EH (cell line): ENCODE measurements at regions not wholly inside any gene's neighbourhood (a gene's known extent, or its start where the extent isn't known, plus 50 kb on each side); places are given as distances from the start of the nearest gene placed in this dataset.

ENCODE experiments used
- DNase-seq: peaks from one replicate; pipeline ENCODE4 v3.0.0-alpha.2; 2015; ENCODE audit warnings: low read depth

DNA sequence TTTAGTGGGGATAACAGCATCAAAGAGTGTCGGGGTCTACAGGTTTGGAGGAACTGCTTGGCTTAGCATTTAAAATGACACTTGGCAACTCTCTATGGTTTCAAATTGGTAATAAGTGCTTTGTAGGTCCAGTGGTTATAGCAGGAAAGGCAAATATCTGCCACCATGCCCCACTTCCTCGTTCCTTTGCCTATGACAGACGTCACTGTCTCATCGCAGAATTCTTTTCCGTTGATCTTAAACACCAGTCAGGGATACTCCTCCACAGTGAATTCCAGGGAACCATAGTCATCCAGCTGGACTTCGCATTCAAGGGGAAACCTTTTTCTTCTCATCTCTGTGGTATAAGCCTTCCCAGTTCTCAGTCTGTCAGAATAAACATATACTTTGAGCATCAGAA is 319.1 kb downstream of the GPAT3 start:
- peak; percentile 98 for DNase-seq

DNA sequence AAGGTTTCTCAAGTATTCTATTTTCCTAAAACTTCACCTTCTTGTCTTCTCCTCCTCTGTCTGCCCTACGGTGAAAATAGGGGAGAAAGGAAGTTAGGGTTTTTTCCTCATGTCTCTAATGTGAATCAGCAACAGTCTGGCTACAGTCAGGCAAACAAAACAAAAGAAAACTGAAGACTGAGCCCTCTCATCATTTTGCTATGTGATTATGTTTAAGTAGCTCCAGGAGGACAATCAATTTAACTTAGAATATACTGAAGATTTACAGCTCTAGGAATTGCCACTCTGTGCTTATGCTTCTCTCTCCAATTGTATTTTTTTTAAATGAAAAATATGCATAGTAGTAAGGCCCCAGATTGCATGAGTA is 316.2 kb downstream of the GPAT3 start:
- peak; percentile 88 for DNase-seq

DNA sequence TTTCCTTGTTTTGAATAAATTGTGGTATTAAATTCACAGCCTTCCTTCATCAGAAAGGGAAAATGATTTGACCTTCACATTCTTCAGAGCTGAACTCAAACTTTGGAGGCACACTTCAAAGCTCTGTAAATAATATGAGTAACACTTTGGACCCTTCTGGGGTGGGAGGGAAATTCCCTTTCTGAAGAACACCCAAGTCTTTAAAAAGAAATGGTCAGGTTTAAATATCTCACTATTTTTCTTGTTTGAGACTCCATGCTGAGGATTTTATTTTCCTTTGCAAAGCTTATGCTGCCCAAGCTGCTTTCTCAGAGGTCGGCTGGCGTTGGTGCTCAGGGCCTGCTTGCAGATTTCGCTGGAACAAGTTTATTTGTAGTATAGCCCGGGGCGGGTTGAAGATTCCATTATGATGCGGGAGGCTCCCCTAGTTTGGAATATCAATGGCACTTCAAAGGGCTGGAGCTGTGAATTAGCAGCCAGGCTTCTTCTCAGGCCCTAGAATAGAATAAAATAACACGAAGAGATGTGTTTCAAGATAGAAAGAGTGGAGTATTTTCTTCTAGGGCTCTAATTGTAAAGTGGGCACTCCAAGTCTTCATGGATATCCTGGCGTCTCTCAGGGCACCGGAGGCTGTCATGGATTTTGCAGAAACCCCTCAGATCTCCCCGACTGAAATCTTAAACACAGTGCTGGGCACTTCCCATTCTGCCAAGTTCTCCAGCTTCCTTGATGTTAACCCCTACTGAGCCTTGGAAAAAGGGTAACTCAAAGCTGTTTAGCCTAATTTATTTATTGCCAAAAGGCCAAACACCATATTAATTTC is 315.6 kb downstream of the GPAT3 start:
- peak; percentile 76 for DNase-seq

DNA sequence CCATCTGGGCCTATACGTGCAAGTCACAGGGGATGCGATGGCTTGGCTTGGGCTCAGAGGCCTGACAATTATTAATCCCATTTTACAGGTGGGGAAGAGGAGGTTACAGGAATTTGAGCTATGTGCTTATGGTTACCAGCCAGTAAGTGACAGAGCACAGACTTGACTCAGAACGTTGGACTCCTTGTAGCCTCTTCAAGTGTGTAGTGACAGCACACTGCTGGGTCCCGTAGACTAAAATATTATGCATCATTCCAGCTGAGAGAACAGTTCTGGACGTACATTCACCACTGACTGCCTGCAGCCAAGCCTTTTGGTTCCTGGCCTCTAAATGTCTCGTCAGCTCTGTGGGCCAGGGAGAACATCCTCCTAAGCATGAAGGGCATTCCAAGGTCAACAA is 314.5 kb downstream of the GPAT3 start:
- DNase-seq: peak; percentile 64

DNA sequence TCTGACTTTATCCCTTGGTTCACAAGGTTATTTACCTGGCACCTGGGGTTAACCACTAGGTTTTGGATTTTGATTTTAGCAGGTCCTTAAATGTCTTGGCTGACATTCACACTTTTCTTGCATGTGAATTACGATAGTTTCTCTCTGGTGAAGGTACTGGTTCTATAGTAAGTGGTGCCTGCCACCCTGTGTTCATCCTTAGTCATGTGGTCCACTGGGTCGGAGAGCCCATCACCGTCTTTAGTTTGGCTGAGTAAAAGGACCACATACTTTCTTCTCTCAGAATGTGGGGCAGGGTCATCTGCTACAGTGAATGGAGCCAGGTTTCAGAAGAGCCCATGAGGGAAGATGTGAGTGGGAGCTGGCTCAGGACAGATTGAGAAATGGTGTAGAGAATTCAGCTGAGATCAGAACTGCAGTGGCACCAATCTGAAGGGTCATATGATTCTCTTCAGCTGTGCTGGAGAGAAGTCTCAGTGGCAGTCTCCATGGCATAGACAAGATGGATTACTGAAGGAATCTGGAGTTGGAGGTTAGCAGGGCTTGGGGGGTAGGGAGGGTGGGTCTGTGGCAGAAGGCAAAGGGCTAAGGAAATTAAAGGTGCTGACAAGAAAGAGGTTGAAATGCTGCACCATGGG is 310.4 kb downstream of the GPAT3 start:
- no peak for DNase-seq

DNA sequence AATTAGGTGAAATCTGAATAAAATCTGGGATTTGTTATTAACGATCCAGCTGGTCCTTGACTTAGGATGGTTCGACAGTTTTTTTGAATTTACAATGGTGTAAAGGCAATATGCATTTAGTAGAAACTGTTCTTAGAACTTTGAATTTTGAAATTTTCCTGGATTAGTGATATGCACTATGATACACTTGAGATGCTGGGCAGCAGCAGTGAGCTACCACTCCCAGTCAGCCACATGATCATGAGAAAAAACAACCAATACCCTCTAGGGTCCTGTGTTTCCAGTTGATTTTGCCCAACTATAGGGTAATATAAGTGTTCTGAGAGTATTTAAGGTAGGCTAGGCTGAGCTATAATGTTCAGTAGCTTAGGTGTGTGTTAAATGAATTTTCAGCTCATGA is 303.7 kb downstream of the GPAT3 start:
- no peak for DNase-seq

DNA sequence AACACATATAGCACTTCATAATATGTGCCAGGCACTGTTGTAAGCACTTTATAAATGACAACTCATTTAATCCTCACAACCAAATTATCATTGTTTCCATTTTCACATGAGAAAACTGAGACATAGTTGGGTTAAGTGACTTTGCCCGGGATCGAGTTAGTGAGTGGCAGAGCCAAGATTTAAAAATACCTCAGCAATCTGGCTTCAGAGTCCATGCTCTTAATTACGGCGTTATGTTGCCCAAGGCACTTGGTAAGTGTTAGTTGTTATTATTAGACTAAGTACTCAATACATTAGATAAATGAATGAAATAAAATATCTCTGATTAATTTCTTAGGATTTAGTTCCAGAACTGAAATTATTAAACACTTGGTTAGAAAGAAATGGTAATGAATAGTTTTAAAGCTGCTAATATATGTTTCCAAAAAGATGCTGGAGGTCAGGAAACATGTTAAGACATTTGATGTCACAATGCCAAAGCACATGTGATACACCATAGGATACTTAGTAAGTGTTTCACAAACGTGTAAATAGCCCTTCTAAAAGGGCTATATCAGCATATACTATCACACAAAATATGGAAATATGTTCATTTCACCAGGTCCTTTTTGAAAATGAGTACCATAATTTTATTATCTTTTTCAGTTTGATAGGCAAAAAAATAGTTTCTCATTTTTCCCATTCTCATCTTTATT is 301.9 kb downstream of the GPAT3 start:
- no peak for DNase-seq

DNA sequence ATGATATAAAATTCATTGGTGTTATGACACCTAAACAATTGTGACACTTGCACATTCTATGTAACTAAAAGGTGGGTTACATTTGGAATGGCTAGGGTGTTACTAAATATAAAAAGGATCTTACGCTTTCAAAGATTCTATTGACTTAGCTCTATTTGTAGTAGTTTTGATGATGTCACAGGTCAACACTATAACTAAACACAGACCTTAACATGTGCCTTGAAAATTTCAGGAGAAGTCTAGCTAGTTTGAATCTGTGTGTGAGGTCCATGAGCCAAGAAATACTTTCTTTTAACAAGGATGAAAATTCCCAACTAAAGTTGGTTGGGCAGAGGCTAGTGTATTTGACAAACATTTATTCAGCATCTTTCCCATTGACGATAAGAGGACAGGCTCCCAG is 298.0 kb downstream of the GPAT3 start:
- DNase-seq: no peak

DNA sequence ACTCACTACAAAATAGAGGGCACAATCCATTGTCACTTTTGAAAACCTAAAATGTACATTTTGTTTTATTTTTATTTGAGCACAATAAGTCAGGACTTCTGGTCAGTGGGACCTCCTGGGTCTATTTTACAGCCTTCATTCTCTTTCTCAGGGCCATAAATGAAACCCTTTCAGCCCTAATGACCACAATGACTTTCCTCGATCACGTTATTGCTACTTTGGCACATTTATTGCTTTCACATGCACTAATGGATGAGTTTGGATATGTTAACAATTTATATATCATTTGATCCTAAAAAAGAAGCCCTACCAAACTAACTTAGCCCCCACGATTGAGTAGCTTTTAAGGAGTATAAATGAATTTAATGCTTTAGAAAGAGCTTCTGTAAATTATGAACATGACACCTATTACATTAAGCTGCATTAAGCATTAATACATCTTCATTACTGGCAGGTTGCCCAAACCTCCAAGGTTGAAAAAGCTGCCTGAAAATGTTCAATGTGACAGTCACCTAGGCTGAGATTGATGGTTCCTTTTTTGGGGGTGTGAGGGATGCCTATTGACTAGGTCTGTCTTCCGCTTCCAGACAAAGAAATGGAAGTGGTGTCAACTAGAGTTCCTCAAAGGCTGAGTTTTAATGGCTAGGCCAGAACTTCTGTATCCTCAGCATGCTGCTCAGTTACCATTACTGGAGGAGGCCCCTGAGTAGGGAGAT is 296.4 kb downstream of the GPAT3 start:
- DNase-seq: no peak

DNA sequence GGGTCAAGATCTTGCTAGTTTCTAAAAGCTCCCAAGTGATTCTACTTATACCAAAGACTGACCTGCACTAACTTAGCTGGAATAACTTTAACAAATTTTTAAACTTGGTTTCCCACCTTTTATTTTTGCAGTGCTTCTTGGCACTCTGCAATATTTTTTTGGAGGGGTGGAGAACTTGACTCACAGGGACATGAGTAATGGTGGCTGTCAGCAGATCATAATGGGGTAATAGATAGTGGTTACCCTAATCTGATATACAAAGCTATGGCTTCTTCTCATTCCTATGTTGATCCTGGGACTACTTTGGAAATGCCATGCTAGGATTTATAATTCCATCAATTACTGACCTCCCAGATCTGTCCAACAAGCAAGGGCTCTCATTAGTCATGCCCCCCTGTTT is 295.7 kb downstream of the GPAT3 start:
- DNase-seq: peak; percentile 9

DNA sequence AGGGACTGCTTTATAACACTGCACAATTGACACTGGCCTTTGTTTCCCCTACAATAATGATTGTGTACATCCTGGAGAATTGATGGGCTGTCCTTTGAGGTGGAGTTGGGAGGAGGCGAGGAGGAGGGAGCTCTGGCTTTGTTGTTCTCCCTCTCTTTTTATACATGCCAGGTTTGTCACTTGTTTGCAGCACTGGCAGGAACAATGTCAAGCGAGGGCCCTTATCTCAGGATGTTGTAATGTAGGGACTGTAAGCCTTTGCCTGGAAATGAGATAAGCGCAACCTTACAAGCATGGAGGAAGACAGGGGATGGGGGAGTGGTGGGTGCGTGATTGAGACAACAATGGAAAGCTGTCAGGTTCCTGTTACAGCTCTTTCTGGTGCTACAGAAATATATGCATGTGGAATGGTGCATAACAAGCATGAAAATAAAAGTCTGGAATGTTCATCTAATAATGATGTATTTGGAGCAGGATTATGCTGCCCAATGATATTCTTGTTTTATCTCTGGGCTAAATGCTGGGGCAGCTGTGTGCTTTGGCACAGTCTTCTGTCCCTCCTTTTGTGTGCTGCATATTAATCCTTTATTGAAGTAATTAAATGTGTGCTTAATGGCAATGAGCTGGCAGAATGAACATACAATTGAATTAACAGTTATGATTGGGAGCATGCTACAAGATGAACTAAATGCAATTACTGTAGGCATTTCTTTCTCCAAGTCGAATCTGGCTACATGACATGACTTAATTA is 294.4 kb downstream of the GPAT3 start:
- DNase-seq: no peak

DNA sequence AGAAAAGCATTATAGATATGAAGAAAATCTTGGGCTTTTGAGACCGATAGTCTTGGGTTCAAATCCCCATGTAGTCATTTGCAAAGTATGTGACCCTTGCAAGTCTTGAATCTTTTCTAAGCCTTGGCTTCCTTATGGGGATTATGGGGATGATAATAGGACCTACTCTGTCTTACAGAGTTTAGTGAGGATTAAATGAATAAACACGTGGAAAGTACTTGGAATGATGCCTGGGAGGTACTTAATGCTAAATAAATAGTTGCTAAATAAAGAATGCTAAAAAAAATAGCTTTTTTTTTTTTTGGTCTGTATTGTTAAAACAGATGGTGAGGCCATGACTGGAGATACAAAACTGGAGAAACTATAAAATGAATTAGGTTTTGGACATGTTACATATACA is 292.7 kb downstream of the GPAT3 start:
- peak; percentile 40 for DNase-seq

DNA sequence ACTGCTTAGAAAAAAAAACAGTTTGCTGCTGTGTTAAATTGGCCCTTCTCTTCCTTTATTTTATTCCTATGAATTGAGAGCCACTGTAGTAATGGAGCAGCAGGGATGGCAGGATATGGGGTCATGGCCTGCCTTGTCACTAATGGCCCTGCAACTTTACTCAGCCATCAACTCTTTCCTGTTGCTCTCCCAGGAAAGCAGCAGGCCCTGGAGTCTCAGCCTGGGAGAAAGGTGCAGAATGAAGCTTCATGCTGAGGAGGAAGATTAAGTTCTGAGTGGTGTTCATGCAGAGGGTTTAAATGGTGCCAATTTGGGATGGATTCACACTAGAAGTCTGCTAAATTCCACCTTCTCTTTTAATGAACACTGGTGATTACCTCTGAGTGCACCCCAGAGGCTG is 285.6 kb downstream of the GPAT3 start:
- no peak for DNase-seq

DNA sequence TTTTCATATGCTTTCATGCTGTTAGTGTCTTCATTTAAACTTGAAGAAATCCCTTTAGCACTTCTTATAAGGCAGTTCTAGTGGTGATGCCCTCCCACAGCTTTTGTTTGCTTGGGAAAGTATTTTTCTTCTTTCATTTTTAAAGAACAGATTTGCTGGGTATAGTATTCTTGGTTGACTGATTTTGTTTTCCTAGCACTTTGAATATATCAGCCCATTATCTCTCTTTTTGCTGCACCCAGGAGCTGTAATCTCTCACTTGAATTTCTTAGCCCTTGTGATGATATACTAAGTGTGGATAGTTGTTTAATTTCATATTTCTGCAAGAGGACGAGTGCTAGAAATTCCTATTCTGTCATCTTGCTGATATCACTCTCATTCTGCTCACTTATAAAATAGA is 283.7 kb downstream of the GPAT3 start:
- no peak for DNase-seq

DNA sequence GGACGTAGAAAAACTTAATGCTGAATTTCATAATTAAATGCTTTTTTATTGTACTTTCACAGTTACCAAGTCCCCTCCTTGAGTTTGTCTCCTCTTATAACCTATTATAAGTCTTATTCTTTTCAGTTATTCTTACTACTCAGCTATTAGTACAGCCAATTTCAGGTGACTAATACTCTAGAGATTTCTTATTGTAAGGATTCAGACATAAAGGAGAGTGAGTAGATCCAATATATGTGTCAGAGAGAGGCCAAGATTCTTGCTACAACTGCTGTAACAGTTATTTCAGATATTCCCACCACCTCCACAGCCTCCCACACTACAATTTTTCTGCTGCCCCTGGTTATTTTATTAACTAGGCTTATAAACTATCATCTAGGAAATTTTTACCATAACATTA is 274.5 kb downstream of the GPAT3 start:
- peak; percentile 6 for DNase-seq

DNA sequence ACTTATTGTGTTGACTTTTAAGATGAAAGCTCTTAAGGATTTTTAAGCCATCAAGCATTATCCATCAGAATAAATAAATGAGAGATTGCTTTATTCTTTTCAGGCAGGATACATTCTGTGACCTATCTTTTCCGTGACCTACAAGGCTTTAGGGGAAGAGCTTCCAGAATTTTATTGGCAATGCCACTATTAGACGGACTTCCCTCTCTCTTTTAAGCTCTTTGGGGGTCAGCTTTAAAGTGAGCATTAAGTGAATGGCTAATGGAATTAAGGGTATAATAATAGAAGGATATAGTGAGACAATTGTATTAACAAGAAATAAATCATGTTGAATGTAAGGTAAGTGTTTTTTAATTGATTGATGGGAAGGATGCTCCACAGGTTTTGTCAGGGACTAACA is 273.7 kb downstream of the GPAT3 start:
- no peak for DNase-seq

DNA sequence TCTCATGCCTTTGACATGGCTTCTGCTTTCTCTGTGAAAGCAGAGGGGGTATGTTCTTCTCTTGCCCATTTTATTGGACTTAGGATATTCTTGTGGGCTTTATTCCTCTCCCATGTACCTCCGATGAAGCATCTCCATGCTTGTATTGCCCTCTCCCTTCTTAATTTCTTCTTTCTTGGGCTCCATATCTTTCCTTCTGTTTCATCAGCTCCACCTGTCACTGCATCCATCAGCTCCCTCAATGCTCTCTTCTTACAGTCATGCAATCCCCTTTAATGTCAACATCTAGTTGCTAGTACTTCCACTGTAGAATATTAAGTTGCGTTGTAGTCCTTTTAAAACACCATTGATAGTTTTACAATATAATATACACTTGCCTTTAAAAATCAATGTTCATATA is 257.6 kb downstream of the GPAT3 start:
- no peak for DNase-seq

DNA sequence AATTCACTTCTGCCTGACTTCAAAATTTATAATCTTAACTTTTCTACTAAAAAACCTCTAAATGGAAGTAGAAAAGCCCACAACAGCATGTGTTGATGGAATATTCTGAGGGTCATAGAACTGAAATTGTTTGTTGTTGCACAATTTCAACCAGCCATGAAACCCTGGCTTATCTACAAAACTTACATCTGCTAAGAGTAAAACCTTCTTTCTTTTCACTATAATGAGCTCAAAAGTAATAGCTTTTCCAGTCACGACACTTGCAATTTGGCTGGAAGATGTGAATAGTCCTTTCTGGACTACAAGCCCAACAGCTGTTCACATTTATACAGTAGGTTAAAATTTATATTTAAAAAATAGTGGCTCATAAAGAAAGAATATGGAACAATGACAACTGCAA is 250.0 kb downstream of the GPAT3 start:
- DNase-seq: no peak

DNA sequence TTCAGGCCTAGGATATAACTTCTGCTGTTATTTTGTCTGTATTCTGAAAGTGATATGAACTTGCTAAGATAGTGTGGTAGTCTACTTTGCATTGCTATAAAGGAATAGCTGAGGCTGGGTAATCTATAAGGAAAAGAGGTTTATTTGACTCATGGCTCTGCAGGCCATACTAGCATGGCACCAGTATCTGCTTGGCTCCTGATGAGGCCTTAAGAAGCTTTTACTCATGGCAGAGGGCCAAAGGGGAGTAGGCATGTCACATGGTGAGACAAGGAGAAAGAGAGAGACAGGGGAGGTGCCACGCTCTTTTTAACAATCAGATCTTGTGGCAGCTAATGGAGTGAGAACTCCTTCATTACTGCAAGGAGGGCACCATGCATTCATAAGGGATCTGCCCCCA is 247.3 kb downstream of the GPAT3 start:
- DNase-seq: no peak

DNA sequence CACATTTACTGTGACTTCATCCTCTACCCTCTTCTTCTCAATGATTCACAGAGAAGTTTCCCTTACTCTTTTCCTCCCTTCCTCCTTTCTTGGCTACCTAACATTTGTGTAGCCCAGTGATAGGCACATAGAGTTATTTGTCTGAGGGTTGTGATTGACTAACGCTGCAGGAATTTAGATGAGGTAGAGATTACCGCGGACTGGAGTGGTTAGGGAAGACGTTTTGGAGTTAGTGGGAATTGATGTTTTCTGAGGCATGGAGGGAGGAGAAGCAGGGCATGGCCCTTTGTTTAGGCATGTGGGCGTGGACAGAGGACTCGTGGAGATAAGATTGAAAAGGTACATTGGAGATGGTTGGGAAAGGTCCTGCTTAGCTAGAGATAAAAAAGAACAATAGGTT is 246.7 kb downstream of the GPAT3 start:
- DNase-seq: no peak

DNA sequence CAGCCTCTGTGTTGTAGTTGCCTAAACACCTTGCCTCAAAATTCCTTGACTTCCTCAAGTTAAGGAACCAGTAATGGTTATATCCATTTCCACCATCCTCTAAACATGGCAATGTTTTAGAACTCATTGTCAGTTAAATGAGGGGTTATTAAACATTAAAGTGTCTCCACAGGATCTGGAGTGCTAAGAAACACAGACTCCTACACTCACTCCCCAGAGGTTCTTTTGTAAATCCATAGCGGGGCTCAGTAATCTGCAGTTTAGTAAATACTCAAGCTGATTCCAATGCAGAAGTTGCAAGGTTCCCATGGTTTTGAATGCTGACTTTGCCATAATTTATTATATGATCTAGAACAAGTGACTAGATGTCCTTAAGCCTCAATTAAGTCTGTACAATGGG is 245.5 kb downstream of the GPAT3 start:
- no peak for DNase-seq
